Stimulated activated CD4-positive, alpha-beta T cell treated with anti-CD3 and anti-CD28 coated beads, Interleukin-1b, Interleukin-23, amount 100 ng/mL, for 4 hours (primary cell): ENCODE measurements at regions not wholly inside any gene's neighbourhood (a gene's known extent, or its start where the extent isn't known, plus 50 kb on each side); places are given as distances from the start of the nearest gene placed in this dataset.

ENCODE experiments used
- DNase-seq, 2 donors: peaks; one replicate each; pipeline ENCODE4 v3.0.0-alpha.2; 2020; ENCODE audit warnings: low read depth in 2 of 2

DNA sequence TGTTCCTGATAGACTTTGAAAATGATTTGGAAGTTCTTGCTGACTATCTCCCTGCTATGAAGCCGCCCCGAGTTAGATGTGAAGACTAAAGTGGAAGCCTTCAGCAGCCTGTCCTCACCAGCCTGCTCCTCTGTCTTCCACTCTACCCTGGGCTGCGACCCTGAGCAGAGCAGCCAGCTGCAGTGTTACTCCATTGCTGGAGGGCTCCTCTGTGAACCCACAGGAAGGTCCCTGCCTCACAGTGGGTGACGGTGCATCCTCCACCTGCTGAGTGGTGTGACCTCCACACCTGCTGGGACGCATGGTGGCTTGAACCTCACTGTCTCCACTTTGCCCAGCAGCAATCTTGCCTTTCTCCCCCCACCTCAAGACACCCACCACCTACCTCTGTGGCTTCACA is 116.4 kb downstream of the IRS2 start:
- no peak for DNase-seq

GRCh38 chr13:109669234-109669612 is 117.2 kb downstream of the IRS2 start:
- DNase-seq, result no peak

DNA sequence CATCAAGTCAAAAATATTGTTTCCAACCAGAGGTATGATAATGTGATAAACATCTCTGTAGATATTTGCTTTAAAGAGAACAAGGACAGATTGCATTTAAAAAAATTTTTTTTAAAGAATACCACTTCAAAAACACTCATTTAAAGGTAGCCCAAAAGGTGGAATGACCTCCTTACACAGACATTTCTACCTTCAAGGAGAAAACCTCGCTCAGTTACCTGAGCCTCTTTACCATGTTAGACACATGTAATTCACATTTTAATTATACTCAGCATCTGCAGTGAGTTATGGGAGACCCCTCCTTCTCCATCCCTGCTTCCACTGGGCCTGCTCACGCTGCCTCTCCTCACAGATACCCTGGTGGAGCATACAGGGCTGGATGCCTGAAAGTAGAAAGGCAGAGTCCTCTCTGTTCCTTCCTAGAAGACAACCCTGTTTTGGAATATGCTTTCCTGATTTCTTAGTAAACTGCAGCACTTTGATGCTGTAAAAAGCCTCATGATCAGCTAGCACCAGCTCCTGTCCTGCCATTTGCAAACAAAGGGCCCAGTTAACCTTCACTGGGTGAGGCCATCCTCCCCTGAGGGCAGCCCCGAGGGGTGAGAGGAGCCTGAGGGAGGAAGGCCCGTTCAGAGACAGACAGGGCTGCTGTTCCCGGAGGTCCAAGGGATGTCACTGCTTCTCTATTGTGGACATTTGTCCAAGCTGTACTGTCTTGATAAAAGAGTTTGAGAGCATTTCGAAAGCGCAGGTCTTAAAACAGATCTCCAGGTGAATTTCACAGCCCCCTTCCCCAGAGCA is 117.8 kb downstream of the IRS2 start:
- no peak for DNase-seq

GRCh38 chr13:109667807-109668291 is 118.5 kb downstream of the IRS2 start:
- no peak for DNase-seq

DNA sequence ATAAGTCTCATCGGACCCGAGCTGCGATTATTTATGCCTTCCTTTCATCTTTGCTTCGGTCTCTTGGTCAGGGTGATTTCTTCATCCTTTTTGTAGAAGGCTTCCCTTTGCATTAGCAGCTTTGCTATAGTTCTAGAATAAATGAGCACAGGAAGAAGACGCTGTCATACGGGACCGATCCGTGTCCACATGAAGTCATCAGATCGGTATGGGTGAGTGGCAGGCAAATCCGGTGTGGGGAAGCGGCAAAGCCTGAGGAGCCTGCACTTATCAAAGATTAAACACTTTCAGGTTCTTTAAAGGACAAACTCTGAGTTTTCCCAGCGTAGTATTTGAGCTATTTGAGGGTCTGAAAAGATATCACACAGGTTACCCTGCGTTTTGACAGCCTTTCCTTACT is 119.3 kb downstream of the IRS2 start:
- no peak for DNase-seq

DNA sequence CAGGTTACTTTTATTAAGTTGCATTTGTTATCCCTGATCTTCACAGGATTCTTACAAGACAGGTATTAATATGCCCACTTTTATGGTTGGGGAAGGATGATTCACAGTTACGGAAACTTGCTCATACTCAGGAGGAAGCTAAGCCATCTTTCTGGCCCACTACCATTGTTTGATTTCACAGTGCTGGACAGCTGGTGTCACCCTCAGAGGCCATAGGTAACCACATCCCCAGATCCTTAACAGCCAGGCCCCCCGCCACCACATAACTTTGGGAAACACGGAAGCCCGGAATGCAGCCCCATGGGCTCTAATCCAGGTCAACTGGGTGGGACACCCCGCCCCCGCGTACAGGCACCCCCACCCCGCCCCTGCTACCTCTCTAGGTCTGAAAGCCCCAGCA is 119.7 kb downstream of the IRS2 start:
- DNase-seq, result no peak

- DNase-seq, result no peak
Observed at GRCh38 chr13:109665781-109666249, 120.6 kb downstream of the IRS2 start.

- no peak for DNase-seq
Observed at GRCh38 chr13:109665240-109665639, 121.1 kb downstream of the IRS2 start.

GRCh38 chr13:109657395-109657794 is 129.0 kb downstream of the IRS2 start:
- no peak for DNase-seq

GRCh38 chr13:109656206-109656605 is 130.2 kb downstream of the IRS2 start:
- DNase-seq, result no peak

- DNase-seq, result no peak
Observed at GRCh38 chr13:109655611-109656010, 130.8 kb downstream of the IRS2 start.

- no peak for DNase-seq
Observed at GRCh38 chr13:109655206-109655600, 131.2 kb downstream of the IRS2 start.

GRCh38 chr13:109654341-109655205 is 131.8 kb downstream of the IRS2 start:
- no peak for DNase-seq

GRCh38 chr13:109652531-109652930 is 133.9 kb downstream of the IRS2 start:
- DNase-seq, result no peak

DNA sequence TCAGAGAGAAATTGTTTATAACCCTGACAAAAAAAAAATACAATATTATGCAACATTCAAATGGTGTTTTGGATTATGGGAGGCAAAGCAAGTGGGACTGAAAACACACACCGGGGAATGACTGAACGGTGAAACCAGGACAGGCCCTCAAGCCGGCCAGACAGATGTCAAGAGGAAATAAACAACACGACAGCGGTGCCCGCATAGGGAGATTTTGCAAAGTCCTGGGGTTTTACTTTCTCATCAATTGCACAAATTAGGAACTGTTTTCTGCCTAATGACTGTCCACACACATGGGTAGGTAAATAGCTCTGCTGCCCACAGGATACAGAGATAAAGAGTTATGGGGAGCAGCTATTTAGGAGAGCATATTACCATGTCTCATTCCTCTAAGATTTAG is 134.5 kb downstream of the IRS2 start:
- no peak for DNase-seq

DNA sequence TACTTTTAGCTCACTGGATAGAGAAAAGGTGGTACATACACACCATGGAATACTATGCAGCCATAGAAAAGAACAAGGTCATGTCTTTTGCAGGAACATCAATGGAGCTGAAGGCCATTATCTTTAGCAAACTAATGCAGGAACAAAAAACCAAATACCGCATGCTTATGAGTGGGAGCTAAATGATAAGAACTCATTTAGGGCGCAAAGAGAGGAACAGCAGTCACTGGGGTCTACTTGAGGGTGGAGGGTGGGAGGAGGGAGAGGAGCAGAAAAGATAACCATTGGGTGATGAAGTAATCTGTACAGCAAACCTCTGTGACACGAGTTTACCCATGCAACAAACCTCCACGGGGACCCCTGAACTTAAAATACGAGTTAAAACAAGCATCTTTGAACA is 135.1 kb downstream of the IRS2 start:
- no peak for DNase-seq

DNA sequence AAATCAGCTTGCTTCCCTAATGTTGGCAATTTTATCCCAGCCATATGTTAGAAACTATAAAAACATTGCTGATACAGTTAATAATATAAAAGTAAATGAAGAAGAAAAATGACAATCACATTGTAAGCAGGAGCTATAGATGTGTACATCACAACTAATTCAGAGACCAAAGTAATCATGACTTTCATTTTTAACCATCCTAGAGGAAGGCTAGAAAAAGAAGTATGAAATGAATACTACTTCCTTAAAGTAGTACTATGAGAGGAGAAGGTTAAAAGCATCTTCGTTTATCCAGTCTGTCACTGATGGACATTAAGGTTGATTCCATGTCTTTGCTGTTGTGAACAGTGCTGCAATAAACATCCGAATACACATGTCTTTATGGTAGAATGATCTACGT is 135.5 kb downstream of the IRS2 start:
- no peak for DNase-seq

- no peak for DNase-seq
Observed at GRCh38 chr13:109649713-109650112, 136.7 kb downstream of the IRS2 start.

- DNase-seq, result no peak
Observed at GRCh38 chr13:109647699-109648098, 138.7 kb downstream of the IRS2 start.

- DNase-seq, result no peak
Observed at GRCh38 chr13:109647053-109647452, 139.3 kb downstream of the IRS2 start.

- DNase-seq, result no peak
Observed at GRCh38 chr13:109646423-109646822, 140.0 kb downstream of the IRS2 start.

DNA sequence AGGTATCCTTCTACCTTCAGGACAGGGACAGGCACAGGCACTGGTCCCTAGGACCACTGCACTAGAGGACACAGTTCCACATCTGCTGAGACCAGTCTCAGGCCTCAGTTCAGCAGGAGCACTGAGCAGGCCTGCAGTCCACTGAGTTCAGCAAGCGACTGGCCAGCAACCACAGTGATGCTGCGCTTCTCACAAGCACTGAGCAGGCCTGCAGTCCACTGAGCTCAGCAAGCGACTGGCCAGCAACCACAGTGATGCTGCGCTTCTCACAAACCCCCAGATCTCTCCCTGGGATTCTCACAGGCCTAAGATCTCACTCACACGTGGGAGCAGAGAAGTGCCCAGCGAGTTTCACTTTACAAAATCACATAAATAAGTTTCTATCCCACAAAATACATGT is 140.6 kb downstream of the IRS2 start:
- DNase-seq, result no peak

- no peak for DNase-seq
Observed at GRCh38 chr13:109644956-109645355, 141.4 kb downstream of the IRS2 start.
